AG09319 (cell line): ENCODE measurements at regions not wholly inside any gene's neighbourhood (a gene's known extent, or its start where the extent isn't known, plus 50 kb on each side); places are given as distances from the start of the nearest gene placed in this dataset.

ENCODE experiments used
- DNase-seq: peaks from one replicate; pipeline ENCODE4 v3.0.0-alpha.2; 2010; ENCODE audit warnings: low read depth; ENCODE audit errors: extremely low read depth
- TF ChIP-seq, protein P1 (sequence below): IDR thresholded peaks from 2 replicates; pipeline ENCODE4 v1.5.1; 2011; ENCODE audit warnings: low read depth, mild to moderate bottlenecking, inconsistent platforms, low read length, moderate library complexity

DNA sequence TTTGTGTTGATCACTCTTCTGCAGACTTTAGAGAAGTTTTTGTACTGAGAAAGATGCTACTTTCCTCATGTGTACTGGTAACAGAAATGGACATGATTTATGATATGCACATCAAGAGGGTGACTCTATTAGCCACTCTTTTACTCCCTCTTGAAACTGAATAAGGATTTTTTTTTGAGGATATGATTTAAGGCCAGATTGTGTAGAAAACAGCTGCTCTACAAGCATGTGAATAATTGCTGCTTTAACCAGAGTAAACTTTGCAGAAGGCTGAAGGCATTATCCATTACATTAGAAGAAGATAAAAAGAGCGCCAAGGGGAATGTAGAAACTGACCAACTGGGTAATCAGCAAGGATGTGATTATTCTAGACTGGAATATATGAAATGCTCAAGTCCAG is 276.2 kb upstream of the MAP3K7 start:
- no peak for DNase-seq
- TF ChIP-seq, protein P1, sequence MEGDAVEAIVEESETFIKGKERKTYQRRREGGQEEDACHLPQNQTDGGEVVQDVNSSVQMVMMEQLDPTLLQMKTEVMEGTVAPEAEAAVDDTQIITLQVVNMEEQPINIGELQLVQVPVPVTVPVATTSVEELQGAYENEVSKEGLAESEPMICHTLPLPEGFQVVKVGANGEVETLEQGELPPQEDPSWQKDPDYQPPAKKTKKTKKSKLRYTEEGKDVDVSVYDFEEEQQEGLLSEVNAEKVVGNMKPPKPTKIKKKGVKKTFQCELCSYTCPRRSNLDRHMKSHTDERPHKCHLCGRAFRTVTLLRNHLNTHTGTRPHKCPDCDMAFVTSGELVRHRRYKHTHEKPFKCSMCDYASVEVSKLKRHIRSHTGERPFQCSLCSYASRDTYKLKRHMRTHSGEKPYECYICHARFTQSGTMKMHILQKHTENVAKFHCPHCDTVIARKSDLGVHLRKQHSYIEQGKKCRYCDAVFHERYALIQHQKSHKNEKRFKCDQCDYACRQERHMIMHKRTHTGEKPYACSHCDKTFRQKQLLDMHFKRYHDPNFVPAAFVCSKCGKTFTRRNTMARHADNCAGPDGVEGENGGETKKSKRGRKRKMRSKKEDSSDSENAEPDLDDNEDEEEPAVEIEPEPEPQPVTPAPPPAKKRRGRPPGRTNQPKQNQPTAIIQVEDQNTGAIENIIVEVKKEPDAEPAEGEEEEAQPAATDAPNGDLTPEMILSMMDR, result no peak

DNA sequence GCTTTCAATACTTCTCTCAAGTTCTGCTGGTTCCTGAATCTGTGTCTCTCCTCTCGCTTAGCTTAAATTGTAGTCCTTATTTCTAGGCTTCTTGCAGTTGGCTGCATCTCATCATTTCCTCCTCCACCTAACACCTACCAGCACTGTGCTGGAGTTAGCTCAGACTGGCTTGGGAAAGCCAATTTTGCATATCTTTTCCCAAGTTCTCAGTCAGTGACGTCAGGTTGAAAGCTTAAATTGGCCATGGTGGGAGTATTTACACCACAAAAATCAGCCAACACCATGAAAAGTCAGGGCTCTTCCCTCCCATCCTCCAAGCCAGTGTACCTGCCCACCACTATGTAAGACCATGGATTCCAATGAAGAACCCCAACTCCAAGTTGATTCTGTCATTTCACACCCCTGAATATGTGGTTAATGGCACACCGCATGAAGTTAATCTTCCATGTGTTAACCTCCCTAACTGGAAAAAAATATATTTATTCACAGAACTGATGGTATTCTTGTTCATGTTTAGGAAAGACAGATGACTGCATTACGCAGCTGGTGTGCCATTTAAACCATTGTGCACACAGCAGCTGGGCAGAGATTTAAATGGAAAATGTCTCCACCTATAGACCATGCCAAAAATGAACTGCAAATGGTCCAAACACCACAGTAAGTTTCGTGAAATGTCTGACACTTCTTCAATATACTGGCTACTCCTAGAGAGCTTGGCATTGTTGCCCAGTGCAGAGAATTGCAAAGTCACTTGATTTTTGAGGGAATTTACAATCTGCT is 274.1 kb upstream of the MAP3K7 start:
- TF ChIP-seq, protein P1, result no peak
- no peak for DNase-seq

DNA sequence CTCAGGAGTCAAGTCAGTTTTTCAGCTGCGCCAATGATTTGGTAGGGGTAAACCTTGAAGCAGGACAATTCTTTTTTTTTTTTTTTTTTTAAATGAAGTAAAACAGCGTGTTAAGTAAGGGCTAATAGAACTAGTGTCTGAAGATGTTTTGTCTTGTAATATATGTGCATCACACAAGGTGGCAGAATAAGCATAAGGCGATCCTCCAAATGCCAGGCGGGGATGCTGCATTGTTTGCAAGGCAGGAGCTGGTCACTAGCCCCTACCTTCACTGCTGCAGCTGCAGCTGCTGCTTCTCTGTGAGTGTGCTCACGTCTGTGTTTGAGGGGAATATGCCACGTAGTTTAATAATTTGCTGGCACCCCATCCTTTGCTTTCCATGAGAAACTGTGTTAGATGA is 272.7 kb upstream of the MAP3K7 start:
- no peak for DNase-seq
- TF ChIP-seq, protein P1, result no peak

DNA sequence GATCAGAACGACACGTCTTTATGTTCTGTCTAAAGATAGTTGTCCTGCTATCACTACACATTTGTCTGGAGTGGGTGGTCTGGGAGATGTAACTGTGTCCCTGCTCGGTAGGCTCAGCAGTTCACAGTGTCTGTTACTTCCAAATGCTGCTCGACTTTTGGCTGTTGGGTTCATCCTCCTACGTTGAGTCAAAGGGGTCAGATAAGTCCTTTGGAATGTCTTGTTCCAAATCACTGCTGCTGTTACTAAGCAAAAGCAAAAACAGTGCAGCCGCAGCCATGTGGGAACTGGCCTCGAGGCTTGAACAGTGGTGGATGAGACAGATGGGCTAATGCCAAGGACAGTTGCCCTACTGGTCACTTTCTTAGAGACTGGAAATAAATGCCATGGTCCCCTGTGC is 272.2 kb upstream of the MAP3K7 start:
- TF ChIP-seq, protein P1, result no peak
- DNase-seq, result no peak

DNA sequence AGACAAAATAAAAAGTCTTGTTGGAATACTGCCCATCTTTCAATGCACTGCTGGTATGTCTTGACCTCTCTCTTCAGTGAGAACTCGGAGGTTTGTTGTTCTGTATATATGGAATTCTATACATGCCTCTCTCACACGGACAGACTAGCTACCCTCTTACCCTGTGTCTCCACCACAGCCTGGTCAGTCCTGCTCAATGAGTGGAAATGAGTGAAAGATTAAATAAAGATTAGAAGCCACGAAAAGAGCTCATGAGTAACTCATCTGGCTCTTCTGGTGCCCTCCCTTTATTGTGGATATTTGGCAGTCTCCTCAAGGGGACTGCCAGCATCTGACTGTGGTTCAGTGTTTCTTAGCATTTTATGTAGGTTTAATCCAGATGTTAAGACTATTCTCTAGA is 262.8 kb upstream of the MAP3K7 start:
- no peak for DNase-seq
- TF ChIP-seq, protein P1, result no peak

DNA sequence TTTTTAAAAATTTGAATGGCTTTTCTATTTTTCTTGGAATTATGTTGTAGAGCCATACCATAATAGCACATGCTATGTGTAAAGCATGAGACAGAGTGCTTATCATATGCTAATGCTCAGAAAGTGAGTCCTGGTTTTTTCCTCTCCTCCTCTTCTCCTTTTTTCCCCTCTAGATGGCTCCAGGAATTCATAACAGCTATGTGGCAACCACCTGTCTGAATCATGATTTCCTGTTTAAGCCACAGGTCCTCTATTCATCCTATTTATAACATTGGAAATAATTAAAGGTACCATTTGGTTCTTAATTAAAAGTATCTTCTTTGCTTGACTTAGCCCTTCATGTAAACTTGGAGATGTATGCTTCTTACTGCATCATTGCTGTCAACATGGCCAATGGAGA is 260.0 kb upstream of the MAP3K7 start:
- no peak for DNase-seq

DNA sequence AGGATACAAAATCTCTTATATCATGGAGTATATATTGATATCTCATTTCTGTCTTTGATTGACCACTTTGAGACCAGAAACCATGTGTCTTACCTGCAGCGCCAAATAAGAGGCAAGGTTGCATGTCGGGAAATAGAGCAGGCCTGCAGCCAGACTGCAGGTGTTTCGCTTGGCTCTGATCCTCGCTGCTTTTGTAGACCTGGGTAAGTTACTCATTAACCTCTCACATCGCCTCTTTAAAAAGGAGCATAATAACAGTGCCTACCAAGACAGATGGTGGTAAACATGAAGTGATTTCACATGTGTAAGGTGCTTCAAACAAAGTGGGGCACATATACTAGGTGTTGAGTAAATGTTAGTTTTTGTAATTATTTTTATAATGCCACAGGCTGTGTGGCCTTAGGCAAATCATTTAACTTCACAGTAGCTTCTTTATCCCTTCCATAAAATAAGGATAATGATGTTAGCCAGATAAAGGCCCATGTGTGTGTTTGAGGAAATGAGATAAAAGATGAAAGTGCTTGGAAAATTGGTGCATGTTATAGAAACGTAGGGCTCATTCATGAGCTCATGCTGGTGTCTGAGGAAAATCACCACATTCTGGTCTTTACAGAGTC is 248.8 kb upstream of the MAP3K7 start:
- no peak for DNase-seq
- TF ChIP-seq, protein P1, result no peak

More for the DNA sequence above, 260.0 kb upstream of the MAP3K7 start:
- TF ChIP-seq, protein P1, result no peak
